Heart left ventricle (tissue), 13 donors: ENCODE measurements at regions not wholly inside any gene's neighbourhood (a gene's known extent, or its start where the extent isn't known, plus 50 kb on each side); places are given as distances from the start of the nearest gene placed in this dataset.

Experiments
- CTCF ChIP-seq, 12 donors: fragments of 200-600 bp; sonication (generic) in 4 of 12; IDR thresholded peaks; one replicate each; pipeline versions ENCODE4 v1.5.0 to v1.8.0; 2018 to 2022; ENCODE audit warnings: antibody characterized with exemption in 12 of 12, mild to moderate bottlenecking in 5 of 12
- POLR2A ChIP-seq, 2 donors: fragments of 450-650 bp; IDR thresholded peaks; one replicate each; pipeline ENCODE4 v1.6.1; 2017; ENCODE audit warnings: antibody characterized with exemption in 2 of 2, mild to moderate bottlenecking in 2 of 2, moderate library complexity in 2 of 2
- donor health status: ischemic (EF 13 %, LVEDD 7.1; RV severe dilation, severe dysfunction).
- donor health status: DM: no; HTN: yes; CAD: no.
- donor health status: DM: no; HTN: no; CAD: no.
- donor health status: ischemic (EF 25% LVEDD 6.9; RV normal size, moderate dysfunction).
- donor health status: ischemic (EF 25% LVEDD 5.7; RV mildly dilated, moderate dysfunction).
- donor health status: ischemic (EF 35%, LVEDD 5.7; RV mildly dilated, moderate dysfunction).
- donor health status: nonischemic (EF 11% LVEDD 7.7; RV severe dilation, severe dysfunction).
- donor health status: DM: yes; HTN: yes; CAD: no.
- donor health status: PGD.
- donor health status: ischemic (EF 29% LVEDD 5.4; RV normal size, mild dysfunction).
- donor health status: nonischemic (EF 23%, LVEDD 6.1; RV moderate dilation, normal function).

- TF ChIP-seq POLR2A (IDR thresholded peaks at IDR 0.05) (no peak), CTCF (IDR thresholded peaks at IDR 0.05) (no peak)
These were observed 479.7 kb upstream of the EYS start for GRCh38 chr6:66186756-66187155.
